GM03348 (cell line): ENCODE measurements at regions not wholly inside any gene's neighbourhood (a gene's known extent, or its start where the extent isn't known, plus 50 kb on each side); places are given as distances from the start of the nearest gene placed in this dataset.
"Not testable (repeated sequence)": the region's sequence is repeated elsewhere in the genome, so short reads cannot be mapped to it uniquely, and the experiment has no call there.

ENCODE experiments used
- DNase-seq: peaks from one replicate; pipeline ENCODE4 v3.0.0; 2012; ENCODE audit warnings: low spot score

GRCh38 chr1:21385022-21385421 is 54.9 kb upstream of the NBPF3 start:
- DNase-seq: no peak

GRCh38 chr1:21384620-21385019 is 55.3 kb upstream of the NBPF3 start:
- no peak for DNase-seq

GRCh38 chr1:21383785-21384401 is 56.0 kb upstream of the NBPF3 start:
- no peak for DNase-seq

- no peak for DNase-seq
Measured at GRCh38 chr1:21381354-21381753, 58.6 kb upstream of the NBPF3 start.

GRCh38 chr1:21380147-21380546 is 59.8 kb upstream of the NBPF3 start:
- DNase-seq: not testable (repeated sequence)

GRCh38 chr1:21379571-21379970 is 60.4 kb upstream of the NBPF3 start:
- DNase-seq: no peak

GRCh38 chr1:21378705-21379494 is 61.0 kb upstream of the NBPF3 start:
- no peak for DNase-seq

GRCh38 chr1:21372383-21372782 is 67.6 kb upstream of the NBPF3 start:
- DNase-seq: no peak

GRCh38 chr1:21369905-21370304 is 70.0 kb upstream of the NBPF3 start:
- no peak for DNase-seq

GRCh38 chr1:21368515-21369289 is 71.2 kb upstream of the NBPF3 start:
- DNase-seq: peak; percentile 90

- not testable (repeated sequence) for DNase-seq
Measured at GRCh38 chr1:21367973-21368514, 71.9 kb upstream of the NBPF3 start.

GRCh38 chr1:21366288-21366687 is 73.6 kb upstream of the NBPF3 start:
- no peak for DNase-seq

GRCh38 chr1:21365036-21365435 is 74.8 kb upstream of the ECE1 start:
- DNase-seq: no peak

GRCh38 chr1:21362096-21362495 is 71.8 kb upstream of the ECE1 start:
- DNase-seq: no peak

- DNase-seq: no peak
Measured at GRCh38 chr1:21361506-21361905, 71.2 kb upstream of the ECE1 start.

GRCh38 chr1:21357161-21357560 is 66.9 kb upstream of the ECE1 start:
- DNase-seq: no peak

- no peak for DNase-seq
Measured at GRCh38 chr1:21355956-21356355, 65.7 kb upstream of the ECE1 start.

GRCh38 chr1:21352586-21352985 is 62.3 kb upstream of the ECE1 start:
- no peak for DNase-seq

- no peak for DNase-seq
Measured at GRCh38 chr1:21351901-21352300, 61.6 kb upstream of the ECE1 start.

- no peak for DNase-seq
Measured at GRCh38 chr1:21350202-21350885, 60.1 kb upstream of the ECE1 start.

- DNase-seq: no peak
Measured at GRCh38 chr1:21349693-21350092, 59.4 kb upstream of the ECE1 start.

- DNase-seq: no peak
Measured at GRCh38 chr1:21347072-21347581, 56.9 kb upstream of the ECE1 start.
